Retinal pigment epithelial cell (primary cell): ENCODE measurements at regions not wholly inside any gene's neighbourhood (a gene's known extent, or its start where the extent isn't known, plus 50 kb on each side); places are given as distances from the start of the nearest gene placed in this dataset.

ENCODE experiments used
- DNase-seq: peaks from one replicate; pipeline ENCODE4 v3.0.0-alpha.2; 2010; ENCODE audit warnings: low read depth
- H3K4me3 ChIP-seq: 2 replicates; pipeline ENCODE4 v1.5.1; 2011; ENCODE audit warnings: mild to moderate bottlenecking, low read length, control low read depth, moderate library complexity
- CTCF ChIP-seq: conservative IDR thresholded peaks from 2 replicates; pipeline ENCODE4 v1.5.1; 2011; ENCODE audit warnings: low read depth, low read length, control low read depth, inconsistent platforms

GRCh38 chr1:56376188-56376984, 203.0 kb downstream of the PLPP3 start:
- DNase-seq, result no peak
- no peak overlapping the region for H3K4me3 ChIP-seq
- no peak for TF ChIP-seq CTCF

- no peak for TF ChIP-seq CTCF
- H3K4me3 ChIP-seq, result no peak overlapping the region
- DNase-seq, result no peak
Observed at GRCh38 chr1:56375326-56375804, 204.0 kb downstream of the PLPP3 start.

GRCh38 chr1:56374026-56374974, 205.1 kb downstream of the PLPP3 start:
- no peak for TF ChIP-seq CTCF
- no peak overlapping the region for H3K4me3 ChIP-seq
- DNase-seq, result no peak

- no peak for TF ChIP-seq CTCF
- no peak for DNase-seq
- no peak overlapping the region for H3K4me3 ChIP-seq
Observed at GRCh38 chr1:56370513-56370912, 208.8 kb downstream of the PLPP3 start.

GRCh38 chr1:56363007-56363770, 216.2 kb downstream of the PLPP3 start:
- TF ChIP-seq CTCF, result no peak
- H3K4me3 ChIP-seq, result no peak overlapping the region
- no peak for DNase-seq

- no peak for DNase-seq
- TF ChIP-seq CTCF, result no peak
- no peak overlapping the region for H3K4me3 ChIP-seq
Observed at GRCh38 chr1:56360021-56360420, 219.3 kb downstream of the PLPP3 start.
